ENCODE measurements at regions not wholly inside any gene's neighbourhood (a gene's known extent, or its start where the extent isn't known, plus 50 kb on each side); places are given as distances from the start of the nearest gene placed in this dataset.

DNA sequence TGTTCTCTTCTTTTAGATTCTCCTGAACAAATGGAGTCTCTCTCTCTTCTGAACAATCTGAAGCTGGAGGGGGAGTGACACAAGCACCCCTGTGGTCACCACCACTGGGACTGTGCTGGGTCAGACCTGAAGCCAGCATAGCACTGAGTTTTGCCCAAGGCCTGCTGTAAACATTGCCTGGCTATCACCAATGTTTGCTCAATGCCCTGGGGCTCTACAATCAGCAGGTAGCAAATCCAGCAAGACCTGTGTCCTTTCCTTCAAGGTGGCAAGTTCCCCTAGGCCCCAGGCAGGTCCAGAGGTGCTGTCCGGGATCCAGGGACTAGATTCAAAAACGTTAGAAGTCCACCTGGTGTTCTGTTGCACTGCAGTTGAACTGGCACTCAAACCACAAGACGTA is 282.8 kb upstream of the PROX1 start:
- TF ChIP-seq, protein P1, sequence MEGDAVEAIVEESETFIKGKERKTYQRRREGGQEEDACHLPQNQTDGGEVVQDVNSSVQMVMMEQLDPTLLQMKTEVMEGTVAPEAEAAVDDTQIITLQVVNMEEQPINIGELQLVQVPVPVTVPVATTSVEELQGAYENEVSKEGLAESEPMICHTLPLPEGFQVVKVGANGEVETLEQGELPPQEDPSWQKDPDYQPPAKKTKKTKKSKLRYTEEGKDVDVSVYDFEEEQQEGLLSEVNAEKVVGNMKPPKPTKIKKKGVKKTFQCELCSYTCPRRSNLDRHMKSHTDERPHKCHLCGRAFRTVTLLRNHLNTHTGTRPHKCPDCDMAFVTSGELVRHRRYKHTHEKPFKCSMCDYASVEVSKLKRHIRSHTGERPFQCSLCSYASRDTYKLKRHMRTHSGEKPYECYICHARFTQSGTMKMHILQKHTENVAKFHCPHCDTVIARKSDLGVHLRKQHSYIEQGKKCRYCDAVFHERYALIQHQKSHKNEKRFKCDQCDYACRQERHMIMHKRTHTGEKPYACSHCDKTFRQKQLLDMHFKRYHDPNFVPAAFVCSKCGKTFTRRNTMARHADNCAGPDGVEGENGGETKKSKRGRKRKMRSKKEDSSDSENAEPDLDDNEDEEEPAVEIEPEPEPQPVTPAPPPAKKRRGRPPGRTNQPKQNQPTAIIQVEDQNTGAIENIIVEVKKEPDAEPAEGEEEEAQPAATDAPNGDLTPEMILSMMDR (IDR thresholded peaks at IDR 0.05; ENCODE audit: insufficient read depth, low read depth, low read length), result no peak
- TF ChIP-seq EZH2 (IDR thresholded peaks at IDR 0.05; ENCODE audit: insufficient read depth, low read length), result no peak
